HCT116 (cell line): ENCODE measurements at regions not wholly inside any gene's neighbourhood (a gene's known extent, or its start where the extent isn't known, plus 50 kb on each side); places are given as distances from the start of the nearest gene placed in this dataset.

Experiments
- ATAC-seq: fragments of 200-7000 bp; cut with Tn5 transposase; 2 replicates; pipeline ENCODE4 v1.9.1; 2020; ENCODE audit warnings: mild to moderate bottlenecking, moderate library complexity
- BruUV-seq: library from RNA; stranded (reverse); fragments of 400-500 nt; replicated peaks from 2 replicates; lab custom pipeline; 2021; lab: Mats Ljungman, UMichigan
- CTCF ChIA-PET: fragments of 300-600 bp; sonication (Branson Sonifier 250); formaldehyde crosslinking; loops from one replicate; lab custom pipeline; 2021; ENCODE audit warnings: antibody characterized with exemption; lab: Charles Lee
- POLR2A ChIA-PET: fragments of 300-600, 350-600 bp; sonication (Branson Sonifier 250); formaldehyde crosslinking; loops from one replicate; lab custom pipeline; 2021; ENCODE audit warnings: antibody characterized with exemption; lab: Charles Lee
- RAD21 ChIA-PET, 2 experiments: fragments of 300-600 bp; sonication (Branson Sonifier 250); formaldehyde crosslinking; loops; one replicate each; lab custom pipeline; 2023; ENCODE audit warnings: low total read pairs in 2 of 2; ENCODE audit not compliant: uncharacterized antibody in 2 of 2, unreplicated experiment in 2 of 2, low non-redundant PET in 1 of 2; lab: Charles Lee
- DNase-seq: peaks from one replicate; pipeline ENCODE4 v3.0.0-alpha.2; 2010; ENCODE audit warnings: low read depth, low spot score
- H2AFZ ChIP-seq: fragments of 200-600 bp; shearing (Covaris generic), sonication (generic); 2 replicates; pipeline ENCODE4 v1.6.1; 2017; ENCODE audit warnings: low read depth, mixed run types, mixed read lengths, antibody characterized with exemption, low read length; ENCODE audit not compliant: poor library complexity, severe bottlenecking
- H3K27ac ChIP-seq: 2 replicates; pipeline ENCODE4 v1.5.1; 2012; ENCODE audit warnings: low read depth, low read length
- H3K27me3 ChIP-seq: fragments of 200-600 bp; sonication (generic); 2 replicates; pipeline ENCODE4 v1.6.1; 2016; ENCODE audit warnings: mixed run types, low read length, mixed read lengths; ENCODE audit not compliant: insufficient read depth
- H3K36me3 ChIP-seq, 2 experiments: fragments of 200-500 bp in 1 of 2; fragments of 200-600 bp in 1 of 2; sonication (Bioruptor generic) in 1 of 2; sonication (generic) in 1 of 2; 2 replicates each; pipeline versions ENCODE4 v1.5.1 to v1.6.1; 2014 to 2016; ENCODE audit warnings: low read length in 2 of 2, inconsistent platforms in 1 of 2, mixed read lengths in 1 of 2, mixed run types in 1 of 2; ENCODE audit not compliant: insufficient read depth in 2 of 2, control insufficient read depth in 1 of 2
- H3K4me1 ChIP-seq, 2 experiments: fragments of 200-600 bp in 1 of 2; sonication (generic) in 1 of 2; 2 replicates each; pipeline versions ENCODE4 v1.5.1 to v1.6.1; 2012 to 2017; ENCODE audit warnings: low read length in 2 of 2, inconsistent platforms in 1 of 2, mild to moderate bottlenecking in 1 of 2, mixed read lengths in 1 of 2, mixed run types in 1 of 2, moderate library complexity in 1 of 2; ENCODE audit not compliant: insufficient read depth in 2 of 2, control insufficient read depth in 1 of 2
- H3K4me2 ChIP-seq: fragments of 200-600 bp; sonication (generic); 2 replicates; pipeline ENCODE4 v1.6.1; 2017; ENCODE audit warnings: mixed run types, low read length, mixed read lengths
- H3K4me3 ChIP-seq, 2 experiments: fragments of 200-600 bp in 1 of 2; sonication (generic) in 1 of 2; replicated peaks in 1 of 2; 2 replicates each; pipeline ENCODE4 v1.5.1; 2011 to 2016; ENCODE audit warnings: low read length in 2 of 2, control low read depth in 1 of 2, low read depth in 1 of 2, mild to moderate bottlenecking in 1 of 2, mixed read lengths in 1 of 2, mixed run types in 1 of 2
- H3K79me2 ChIP-seq: fragments of 200-600 bp; sonication (generic); 2 replicates; pipeline ENCODE4 v1.6.1; 2017; ENCODE audit warnings: mild to moderate bottlenecking, mixed run types, low read length, moderate library complexity, mixed read lengths; ENCODE audit not compliant: insufficient read depth
- H3K9ac ChIP-seq: fragments of 200-600 bp; sonication (generic); 2 replicates; pipeline ENCODE4 v1.6.1; 2016; ENCODE audit warnings: low read length, mixed read lengths
- H3K9me2 ChIP-seq: fragments of 200-600 bp; sonication (generic), shearing (Covaris generic); 2 replicates; pipeline ENCODE4 v1.6.1; 2017; ENCODE audit warnings: mixed run types, mild to moderate bottlenecking, moderate library complexity; ENCODE audit not compliant: insufficient read depth
- H3K9me3 ChIP-seq, 2 experiments: fragments of 200-500 bp in 1 of 2; fragments of 200-600 bp in 1 of 2; sonication (Bioruptor generic) in 1 of 2; sonication (generic) in 1 of 2; 2 replicates each; pipeline ENCODE4 v1.6.1; 2014 to 2017; ENCODE audit warnings: low read length in 2 of 2, mixed read lengths in 2 of 2, inconsistent platforms in 1 of 2, low read depth in 1 of 2, mild to moderate bottlenecking in 1 of 2, mixed run types in 1 of 2, moderate library complexity in 1 of 2; ENCODE audit not compliant: control insufficient read depth in 1 of 2, insufficient read depth in 1 of 2
- H4K20me1 ChIP-seq: fragments of 200-600 bp; sonication (generic), shearing (Covaris generic); 2 replicates; pipeline ENCODE4 v1.6.1; 2017; ENCODE audit warnings: mixed run types, mild to moderate bottlenecking, moderate library complexity; ENCODE audit not compliant: insufficient read depth
- CEBPB ChIP-seq: IDR thresholded peaks from 2 replicates; pipeline ENCODE4 v1.6.1; 2012; ENCODE audit warnings: low read depth
- CTCF ChIP-seq, 3 experiments: fragments of 200-600 bp in 1 of 3; sonication (generic) in 1 of 3; IDR thresholded peaks in 2 of 3; conservative IDR thresholded peaks in 1 of 3; 2 replicates each; pipeline ENCODE4 v1.5.1; 2012 to 2017; ENCODE audit warnings: low read depth in 2 of 3, low read length in 2 of 3, antibody characterized with exemption in 1 of 3, borderline replicate concordance in 1 of 3, control low read depth in 1 of 3, mild to moderate bottlenecking in 1 of 3, mixed read lengths in 1 of 3, mixed run types in 1 of 3, moderate library complexity in 1 of 3; ENCODE audit not compliant: insufficient read depth in 1 of 3
- ELF1 ChIP-seq: IDR thresholded peaks from 2 replicates; pipeline ENCODE4 v1.6.1; 2012; ENCODE audit warnings: low read depth, borderline replicate concordance
- EZH2 ChIP-seq: fragments of 200-600 bp; sonication (generic); IDR thresholded peaks from 2 replicates; pipeline ENCODE4 v1.6.1; 2017; ENCODE audit warnings: antibody characterized with exemption, mixed run types
- EZH2phosphoT487 ChIP-seq: fragments of 200-600 bp; IDR thresholded peaks from 2 replicates; pipeline ENCODE4 v1.6.1; 2018; ENCODE audit warnings: antibody characterized with exemption, borderline replicate concordance
- MAX ChIP-seq: IDR thresholded peaks from 2 replicates; pipeline ENCODE4 v1.6.1; 2012
- SIN3A ChIP-seq: IDR thresholded peaks from 2 replicates; pipeline ENCODE4 v1.6.1; 2012; ENCODE audit warnings: low read depth
- SP1 ChIP-seq: IDR thresholded peaks from 2 replicates; pipeline ENCODE4 v1.6.1; 2012; ENCODE audit warnings: low read depth
- SRF ChIP-seq: IDR thresholded peaks from 2 replicates; pipeline ENCODE4 v1.6.1; 2012; ENCODE audit warnings: low read depth
- ZFX ChIP-seq: fragments of 450-650 bp; IDR thresholded peaks from 2 replicates; pipeline ENCODE4 v1.6.1; 2017
- ZNF274 ChIP-seq: fragments of 200-500 bp; sonication (Bioruptor generic); IDR thresholded peaks from 2 replicates; pipeline ENCODE4 v1.6.1; 2014; ENCODE audit warnings: mild to moderate bottlenecking, low read depth, low read length, inconsistent platforms
- intact Hi-C: fragments of 100-400 bp; cut with micrococcal nuclease; formaldehyde crosslinking; loops from 2 replicates; pipeline ENCODE4 v1.10.0; 2022

GRCh38 chr2:167851876-167852275, 395.5 kb downstream of the STK39 start:
- H3K27ac ChIP-seq, result no peak overlapping the region
- DNase-seq, result no peak
- intact Hi-C loops, result no loop called here
- no peaks in the 10 kb centered on the region for H3K79me2 ChIP-seq
- ATAC-seq, result no peak
- no peaks in the 10 kb centered on the region for H3K9me2 ChIP-seq
- CTCF ChIA-PET, result no interaction called here
- BruUV-seq, result no TSS peak
- no peak overlapping the region for H3K4me3 ChIP-seq
- no peak for TF ChIP-seq ZFX
- TF ChIP-seq SRF, result no peak
- no peak for TF ChIP-seq ZNF274
- TF ChIP-seq SP1, result no peak
- no peak for TF ChIP-seq CEBPB
- no peak for TF ChIP-seq CTCF (IDR thresholded peaks at IDR 0.05 in 2 of 3, conservative IDR thresholded peaks at IDR 0.05 in 1 of 3; ENCODE audit: borderline replicate concordance in 1 of 3, insufficient read depth in 1 of 3, low read depth in 2 of 3, low read length in 2 of 3)
- TF ChIP-seq EZH2phosphoT487, result no peak
- TF ChIP-seq ELF1, result no peak
- TF ChIP-seq EZH2, result no peak
- TF ChIP-seq MAX, result no peak
- TF ChIP-seq SIN3A, result no peak
- TF ChIP-seq, all 23 proteins: peak for 0
- H2AFZ ChIP-seq, result no peak overlapping the region
- RAD21 ChIA-PET, result no interaction called here
- POLR2A ChIA-PET, result no interaction called here
- peaks cover 31% of the 10 kb centered on the region for H3K27me3 ChIP-seq
- H3K9ac ChIP-seq, result no peak overlapping the region
- no peak overlapping the region for H3K4me2 ChIP-seq
- H3K4me1 ChIP-seq, result no peaks in the 10 kb centered on the region
- H3K9me3 ChIP-seq, result no peaks in the 10 kb centered on the region
- H4K20me1 ChIP-seq, result no peaks in the 10 kb centered on the region
- no peaks in the 10 kb centered on the region for H3K36me3 ChIP-seq
